H1 (cell line): ENCODE measurements at regions not wholly inside any gene's neighbourhood (a gene's known extent, or its start where the extent isn't known, plus 50 kb on each side); places are given as distances from the start of the nearest gene placed in this dataset.

Experiments used
- ATF3 ChIP-seq: IDR thresholded peaks from 2 replicates; pipeline ENCODE4 v1.6.1; 2011; ENCODE audit warnings: low read depth, mild to moderate bottlenecking, low read length; ENCODE audit not compliant: insufficient read depth
- CHD2 ChIP-seq: IDR thresholded peaks from 2 replicates; pipeline ENCODE4 v1.6.1; 2012; ENCODE audit warnings: low read length, improper control_type of control experiment
- CTCF ChIP-seq, 3 experiments: IDR thresholded peaks; 1 replicate in 2 of 3; 2 replicates in 1 of 3; pipeline versions ENCODE4 v1.5.1 to v1.6.1; 2011; ENCODE audit warnings: low read length in 3 of 3, mild to moderate bottlenecking in 3 of 3, inconsistent platforms in 2 of 3, low read depth in 1 of 3, moderate library complexity in 1 of 3; ENCODE audit not compliant: insufficient read depth in 1 of 3; ENCODE audit errors: control extremely low read depth in 1 of 3
- EGR1 ChIP-seq: IDR thresholded peaks from 2 replicates; pipeline ENCODE4 v1.6.1; 2011; ENCODE audit warnings: low read depth, low read length, borderline replicate concordance
- EP300 ChIP-seq, 2 experiments: IDR thresholded peaks; 1 replicate in 1 of 2; 2 replicates in 1 of 2; pipeline ENCODE4 v1.6.1; 2011 to 2012; ENCODE audit warnings: low read depth in 2 of 2, low read length in 2 of 2, mild to moderate bottlenecking in 2 of 2, borderline replicate concordance in 1 of 2, inconsistent platforms in 1 of 2, moderate library complexity in 1 of 2
- GABPA ChIP-seq: IDR thresholded peaks from 2 replicates; pipeline ENCODE4 v1.6.1; 2011; ENCODE audit warnings: mild to moderate bottlenecking, low read length, moderate library complexity, borderline replicate concordance; ENCODE audit not compliant: insufficient read depth
- MAFK ChIP-seq: IDR thresholded peaks from 2 replicates; pipeline ENCODE4 v1.6.1; 2012; ENCODE audit warnings: low read depth, mild to moderate bottlenecking, improper control_type of control experiment, low read length
- POLR2A ChIP-seq, 2 experiments: IDR thresholded peaks; 1 replicate in 1 of 2; 2 replicates in 1 of 2; pipeline ENCODE4 v1.6.1; 2011; ENCODE audit warnings: low read depth in 2 of 2, low read length in 2 of 2, mild to moderate bottlenecking in 2 of 2; ENCODE audit errors: control extremely low read depth in 1 of 2
- POLR2AphosphoS5 ChIP-seq: IDR thresholded peaks from 2 replicates; pipeline ENCODE4 v1.6.1; 2011; ENCODE audit warnings: low read depth, low read length
- RFX5 ChIP-seq: IDR thresholded peaks from 2 replicates; pipeline ENCODE4 v1.6.1; 2011; ENCODE audit warnings: low read depth, low read length, improper control_type of control experiment, borderline replicate concordance
- SIRT6 ChIP-seq: IDR thresholded peaks from one replicate; pipeline ENCODE4 v1.7.1; 2012; ENCODE audit warnings: low read length, inconsistent platforms
- SP2 ChIP-seq: IDR thresholded peaks from 2 replicates; pipeline ENCODE4 v1.6.1; 2012; ENCODE audit warnings: mild to moderate bottlenecking, low read length, inconsistent platforms
- TAF1 ChIP-seq: IDR thresholded peaks from 2 replicates; pipeline ENCODE4 v1.6.1; 2011; ENCODE audit warnings: mild to moderate bottlenecking, low read depth, low read length

GRCh38 chr21:16713331-16714117 lies 799.3 kb upstream of the CXADR start:
- TF ChIP-seq POLR2A (IDR thresholded peaks at IDR 0.05; ENCODE audit: control extremely low read depth in 1 of 2, low read depth in 2 of 2, low read length in 2 of 2) (no peak), MAFK (no peak), RFX5 (no peak), SIRT6 (no peak), EP300 (IDR thresholded peaks at IDR 0.05; ENCODE audit: borderline replicate concordance in 1 of 2, low read depth in 2 of 2, low read length in 2 of 2) (no peak), TAF1 (no peak), CTCF (IDR thresholded peaks at IDR 0.05; ENCODE audit: control extremely low read depth in 1 of 3, insufficient read depth in 1 of 3, low read depth in 1 of 3, low read length in 3 of 3) (no peak), ATF3 (no peak), POLR2AphosphoS5 (no peak), CHD2 (no peak), EGR1 (no peak), SP2 (no peak), GABPA (no peak)
